ENCODE measurements at regions not wholly inside any gene's neighbourhood (a gene's known extent, or its start where the extent isn't known, plus 50 kb on each side); places are given as distances from the start of the nearest gene placed in this dataset.
A peak's percentile ranks its signal among the peaks of the same experiment; 100 is the strongest.

- DNase-seq (ENCODE audit: low read depth in 4 of 4, low spot score in 3 of 4): no peak
These were observed 71.5 kb upstream of the DISP3 start for GRCh38 chr1:11407301-11407994.

DNA sequence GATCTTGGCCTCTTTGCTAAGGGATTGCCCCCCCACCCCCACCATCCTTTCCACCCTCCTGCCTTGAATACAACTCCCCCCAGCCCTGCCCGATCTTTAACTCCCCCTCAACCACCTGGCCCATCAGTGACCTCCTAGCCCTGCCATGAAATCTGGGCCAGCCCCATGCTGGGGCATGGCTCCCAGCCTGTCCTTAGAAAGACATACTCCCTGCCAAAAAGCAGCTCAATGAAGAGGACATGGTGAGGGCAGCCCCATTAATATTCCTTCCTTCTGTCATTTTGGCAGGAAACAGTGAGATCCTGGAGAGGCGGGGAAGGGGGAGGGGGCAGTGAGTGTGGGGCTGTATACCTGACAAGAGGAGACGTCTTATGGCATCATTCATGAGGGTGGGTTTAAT is 66.8 kb upstream of the DISP3 start:
- DNase-seq (ENCODE audit: low read depth in 4 of 4, low spot score in 3 of 4): no peak

DNA sequence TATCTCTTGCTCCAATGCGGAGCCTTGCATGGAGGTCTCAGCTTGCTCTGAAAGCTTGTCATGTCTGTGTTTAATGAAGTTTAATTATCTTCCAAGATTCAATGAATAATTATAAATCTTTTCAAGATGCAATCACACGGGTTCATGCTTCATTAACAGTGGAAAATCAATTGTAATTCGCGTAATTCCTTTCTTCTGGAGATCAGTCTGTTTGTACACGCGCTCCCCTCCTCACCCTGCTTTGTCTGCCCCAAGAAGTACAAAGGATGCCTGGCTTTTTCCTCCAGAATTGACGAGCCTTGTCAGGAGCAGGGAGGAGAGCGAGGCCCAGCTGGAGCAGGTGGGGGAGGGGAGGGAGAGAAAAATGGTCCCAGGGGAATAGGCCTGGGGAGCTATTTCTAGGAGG is 65.0 kb upstream of the DISP3 start:
- DNase-seq (ENCODE audit: low read depth in 4 of 4, low spot score in 3 of 4): peak in 2 of 4 donors; percentile 12 to 26

DNA sequence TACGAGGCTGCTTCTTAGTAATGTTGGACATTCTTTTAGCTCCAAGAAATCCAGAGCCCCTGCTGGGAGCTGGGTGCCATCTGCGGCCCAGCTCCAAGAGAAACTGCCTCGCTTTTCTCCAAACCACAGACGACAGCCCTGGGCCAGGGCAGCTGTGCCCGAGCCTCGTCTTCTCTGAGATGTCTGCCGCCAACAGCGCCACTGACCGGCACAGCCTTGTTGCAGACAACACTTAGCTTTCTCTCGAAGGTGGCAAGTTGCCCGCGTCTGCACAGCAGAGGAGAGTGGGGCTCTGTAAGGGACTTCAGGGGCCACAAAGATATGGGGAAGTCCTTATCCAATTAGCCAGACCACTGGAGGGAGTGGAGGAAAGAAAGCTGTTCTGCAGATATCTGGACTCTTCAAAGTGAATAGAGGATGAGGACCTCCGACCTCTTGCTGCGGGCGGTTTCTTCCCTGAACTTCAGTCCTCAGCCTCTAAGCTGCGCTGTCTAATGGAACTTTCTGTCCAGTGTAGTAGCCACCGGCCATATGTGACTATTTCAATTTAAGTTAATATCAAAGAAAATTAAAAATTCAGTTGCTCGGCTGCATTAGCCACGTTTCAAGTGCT is 63.9 kb upstream of the DISP3 start:
- no peak for DNase-seq (ENCODE audit: low read depth in 4 of 4, low spot score in 3 of 4)

- no peak for DNase-seq (ENCODE audit: low read depth in 4 of 4, low spot score in 3 of 4)
These were observed 61.8 kb upstream of the DISP3 start for GRCh38 chr1:11417162-11417561.

- no peak for DNase-seq (ENCODE audit: low read depth in 4 of 4, low spot score in 3 of 4)
These were observed 60.9 kb upstream of the DISP3 start for GRCh38 chr1:11418056-11418455.

- DNase-seq (ENCODE audit: low read depth in 4 of 4, low spot score in 3 of 4): no peak
These were observed 57.5 kb upstream of the DISP3 start for GRCh38 chr1:11421443-11421842.

- DNase-seq (ENCODE audit: low read depth in 4 of 4, low spot score in 3 of 4): no peak
These were observed 56.3 kb upstream of the DISP3 start for GRCh38 chr1:11422686-11423085.

GRCh38 chr1:11426617-11427016 is 52.3 kb upstream of the DISP3 start:
- no peak for DNase-seq (ENCODE audit: low read depth in 4 of 4, low spot score in 3 of 4)

DNA sequence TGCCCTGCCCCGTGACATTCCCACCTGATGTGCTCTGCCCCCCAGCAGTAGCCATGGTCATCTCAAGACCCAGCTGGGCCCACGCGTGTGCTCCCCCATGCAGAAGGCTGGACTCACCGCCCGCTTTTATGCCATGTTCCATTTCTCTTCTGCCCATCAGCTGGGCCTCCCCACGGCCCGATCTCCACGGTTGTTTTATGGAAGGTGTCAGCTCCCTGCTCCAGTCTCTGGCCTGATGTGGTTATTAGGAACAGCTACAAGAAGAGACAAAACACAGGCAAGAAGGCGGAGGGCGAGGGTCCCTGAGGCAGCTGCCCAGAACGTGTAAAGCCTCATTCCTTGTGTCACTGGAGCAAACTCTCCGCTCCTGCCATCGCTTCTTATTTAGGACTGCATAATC is 50.2 kb upstream of the DISP3 start:
- no peak for DNase-seq (ENCODE audit: low read depth in 4 of 4, low spot score in 3 of 4)
